C4-2B (cell line): ENCODE measurements at regions not wholly inside any gene's neighbourhood (a gene's known extent, or its start where the extent isn't known, plus 50 kb on each side); places are given as distances from the start of the nearest gene placed in this dataset.

Experiments
- H3K27ac ChIP-seq: fragments of 450-650 bp; 2 replicates; pipeline ENCODE4 v1.5.1; 2017
- ZFX ChIP-seq: fragments of 450-650 bp; IDR thresholded peaks from 2 replicates; pipeline ENCODE4 v1.6.1; 2017
- TF ChIP-seq, protein P1 (sequence below): fragments of 450-650 bp; conservative IDR thresholded peaks from 2 replicates; pipeline ENCODE4 v1.5.1; 2017; ENCODE audit warnings: mild to moderate bottlenecking

GRCh38 chr4:131382839-131383238 lies 1766.3 kb upstream of the PCDH10 start:
- H3K27ac ChIP-seq: no peak overlapping the region
- TF ChIP-seq, protein P1, sequence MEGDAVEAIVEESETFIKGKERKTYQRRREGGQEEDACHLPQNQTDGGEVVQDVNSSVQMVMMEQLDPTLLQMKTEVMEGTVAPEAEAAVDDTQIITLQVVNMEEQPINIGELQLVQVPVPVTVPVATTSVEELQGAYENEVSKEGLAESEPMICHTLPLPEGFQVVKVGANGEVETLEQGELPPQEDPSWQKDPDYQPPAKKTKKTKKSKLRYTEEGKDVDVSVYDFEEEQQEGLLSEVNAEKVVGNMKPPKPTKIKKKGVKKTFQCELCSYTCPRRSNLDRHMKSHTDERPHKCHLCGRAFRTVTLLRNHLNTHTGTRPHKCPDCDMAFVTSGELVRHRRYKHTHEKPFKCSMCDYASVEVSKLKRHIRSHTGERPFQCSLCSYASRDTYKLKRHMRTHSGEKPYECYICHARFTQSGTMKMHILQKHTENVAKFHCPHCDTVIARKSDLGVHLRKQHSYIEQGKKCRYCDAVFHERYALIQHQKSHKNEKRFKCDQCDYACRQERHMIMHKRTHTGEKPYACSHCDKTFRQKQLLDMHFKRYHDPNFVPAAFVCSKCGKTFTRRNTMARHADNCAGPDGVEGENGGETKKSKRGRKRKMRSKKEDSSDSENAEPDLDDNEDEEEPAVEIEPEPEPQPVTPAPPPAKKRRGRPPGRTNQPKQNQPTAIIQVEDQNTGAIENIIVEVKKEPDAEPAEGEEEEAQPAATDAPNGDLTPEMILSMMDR: no peak
- no peak for TF ChIP-seq ZFX

DNA sequence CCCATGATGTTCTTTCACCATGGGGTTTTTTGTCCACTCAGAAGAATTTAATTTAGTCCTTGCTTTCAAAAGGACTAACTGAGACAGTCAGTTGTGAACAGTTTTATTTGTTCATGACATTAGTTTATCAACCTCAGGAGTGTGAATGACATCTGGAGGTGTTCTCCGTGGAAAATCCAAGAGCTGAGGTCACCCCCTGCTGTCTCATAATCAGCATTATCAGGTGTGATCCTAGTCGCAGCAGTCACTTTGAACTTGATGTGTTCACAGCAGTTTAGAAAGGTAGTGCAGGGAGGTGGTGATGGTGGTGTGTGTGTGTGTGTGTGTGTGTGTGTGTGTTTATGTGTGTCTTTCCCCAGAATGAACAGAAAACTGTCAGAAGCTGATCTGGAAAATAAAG lies 1760.8 kb upstream of the PCDH10 start:
- TF ChIP-seq ZFX: no peak
- TF ChIP-seq, protein P1: no peak

DNA sequence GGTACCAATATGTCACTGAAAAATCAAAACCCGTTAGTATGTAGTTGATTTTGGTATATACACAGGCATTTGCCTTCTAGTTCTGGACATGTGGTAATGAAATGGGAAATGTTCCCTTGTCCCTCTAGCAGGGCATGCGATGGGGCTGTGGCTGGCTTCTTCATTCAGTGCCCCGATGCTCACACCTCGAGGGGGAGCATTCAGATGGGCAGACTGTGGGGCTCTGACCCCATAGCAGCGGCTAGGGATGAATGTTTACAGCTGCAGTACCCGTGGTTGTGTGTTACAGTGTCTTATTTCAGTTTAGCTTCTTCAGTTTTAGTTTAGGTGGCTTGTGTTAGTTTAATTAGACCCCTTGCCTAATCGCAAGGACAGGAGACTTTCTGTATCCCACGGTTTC lies 1741.0 kb upstream of the PCDH10 start:
- H3K27ac ChIP-seq: no peak overlapping the region
- TF ChIP-seq, protein P1: no peak
- TF ChIP-seq ZFX: no peak

More for the DNA sequence above, 1760.8 kb upstream of the PCDH10 start:
- no peak overlapping the region for H3K27ac ChIP-seq

DNA sequence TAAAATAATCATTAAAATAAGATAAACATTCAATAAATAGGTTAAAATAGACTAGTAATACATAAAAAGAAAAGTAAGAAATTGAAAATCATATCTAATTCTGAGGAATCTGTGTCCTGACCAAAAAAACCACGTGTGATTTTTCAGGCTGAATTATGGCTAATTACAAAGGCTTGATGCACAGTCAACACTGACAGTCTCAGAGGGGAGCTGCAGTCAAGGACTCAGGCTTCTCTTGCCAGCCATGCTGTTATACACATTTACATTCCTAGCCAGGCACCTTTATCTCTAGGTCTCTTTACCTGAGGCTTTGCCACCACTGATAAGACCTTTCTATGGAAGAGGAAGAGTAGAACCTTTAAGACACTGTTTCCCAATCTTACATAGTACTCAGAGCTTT lies 1737.7 kb upstream of the PCDH10 start:
- no peak for TF ChIP-seq ZFX
- TF ChIP-seq, protein P1: no peak
- H3K27ac ChIP-seq: no peak overlapping the region

- TF ChIP-seq, protein P1: no peak
- no peak for TF ChIP-seq ZFX
- no peak overlapping the region for H3K27ac ChIP-seq
These were observed 1729.9 kb upstream of the PCDH10 start for GRCh38 chr4:131419147-131419546.

DNA sequence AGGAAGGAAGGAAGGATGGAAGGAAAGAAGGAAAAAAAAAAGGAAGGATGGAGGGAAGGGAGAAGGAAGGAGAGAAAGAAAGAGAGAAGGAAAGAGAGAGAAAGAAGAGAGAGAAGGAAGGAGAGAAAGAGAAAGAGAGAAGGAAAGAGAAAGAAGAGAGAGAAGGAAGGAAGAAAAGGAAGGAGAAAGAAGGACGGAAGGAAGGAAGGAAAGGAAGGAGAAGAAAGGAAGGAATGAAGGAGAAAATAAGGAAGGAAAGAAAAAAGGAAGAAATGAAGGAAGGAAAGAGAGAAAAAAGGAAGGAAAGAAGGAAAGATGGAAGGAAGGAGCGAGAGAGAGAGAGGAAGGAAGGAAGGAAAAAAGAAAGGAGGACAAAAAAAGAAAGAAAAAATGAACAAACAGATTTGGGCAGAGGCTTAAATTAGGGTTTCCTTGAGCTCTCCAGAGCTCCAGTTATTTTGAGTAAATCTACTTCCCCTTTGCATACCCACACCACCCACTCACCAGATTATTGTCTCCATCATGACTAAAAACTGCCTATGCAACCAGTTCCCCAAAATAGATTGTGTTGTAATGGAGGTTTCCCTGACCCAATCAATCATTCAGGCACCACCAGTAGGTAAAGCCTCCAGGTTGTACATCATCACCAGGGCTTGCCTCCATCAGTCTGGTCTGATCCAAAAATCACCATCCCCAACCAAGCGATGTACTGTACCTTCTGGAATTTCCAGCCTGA lies 1722.9 kb upstream of the PCDH10 start:
- H3K27ac ChIP-seq: no peak overlapping the region
- TF ChIP-seq, protein P1: no peak
- no peak for TF ChIP-seq ZFX

DNA sequence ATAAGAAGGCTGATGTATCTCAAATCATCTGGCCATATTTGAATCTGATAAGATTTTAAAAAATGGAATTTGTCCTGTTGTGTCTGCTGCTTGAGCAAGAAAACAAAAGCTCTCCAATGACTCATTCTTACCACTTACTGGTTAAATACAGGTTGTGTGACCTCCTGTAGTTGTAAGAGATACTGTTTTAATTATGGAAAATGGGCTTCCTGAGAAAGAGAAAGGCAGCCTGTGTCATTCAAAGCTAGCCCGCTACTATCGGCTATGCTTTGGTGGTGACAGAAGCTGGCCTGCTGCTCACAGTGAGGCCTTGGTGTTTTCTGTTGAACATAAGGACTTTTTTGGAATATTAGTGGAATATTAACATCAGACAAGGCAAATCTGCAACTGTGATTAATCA lies 1722.1 kb upstream of the PCDH10 start:
- no peak overlapping the region for H3K27ac ChIP-seq
- TF ChIP-seq ZFX: no peak
- TF ChIP-seq, protein P1: no peak
